ENCODE measurements at regions not wholly inside any gene's neighbourhood (a gene's known extent, or its start where the extent isn't known, plus 50 kb on each side); places are given as distances from the start of the nearest gene placed in this dataset.

- no peak for TF ChIP-seq CTCF (IDR thresholded peaks at IDR 0.05; ENCODE audit: low read depth, low read length)
- TF ChIP-seq EZH2phosphoT487 (IDR thresholded peaks at IDR 0.05; ENCODE audit: low read depth): no peak
Measured at GRCh38 chr6:120875900-120876299, 458.4 kb downstream of the TBC1D32 start.
